NCI-H748 (cell line): ENCODE measurements at regions not wholly inside any gene's neighbourhood (a gene's known extent, or its start where the extent isn't known, plus 50 kb on each side); places are given as distances from the start of the nearest gene placed in this dataset.
A peak's percentile ranks its signal among the peaks of the same experiment; 100 is the strongest.

ENCODE experiments used
- DNase-seq: peaks from one replicate; lab custom pipeline; 2025; ENCODE audit not compliant: unreplicated experiment; lab: John Stamatoyannopoulos, UW

DNA sequence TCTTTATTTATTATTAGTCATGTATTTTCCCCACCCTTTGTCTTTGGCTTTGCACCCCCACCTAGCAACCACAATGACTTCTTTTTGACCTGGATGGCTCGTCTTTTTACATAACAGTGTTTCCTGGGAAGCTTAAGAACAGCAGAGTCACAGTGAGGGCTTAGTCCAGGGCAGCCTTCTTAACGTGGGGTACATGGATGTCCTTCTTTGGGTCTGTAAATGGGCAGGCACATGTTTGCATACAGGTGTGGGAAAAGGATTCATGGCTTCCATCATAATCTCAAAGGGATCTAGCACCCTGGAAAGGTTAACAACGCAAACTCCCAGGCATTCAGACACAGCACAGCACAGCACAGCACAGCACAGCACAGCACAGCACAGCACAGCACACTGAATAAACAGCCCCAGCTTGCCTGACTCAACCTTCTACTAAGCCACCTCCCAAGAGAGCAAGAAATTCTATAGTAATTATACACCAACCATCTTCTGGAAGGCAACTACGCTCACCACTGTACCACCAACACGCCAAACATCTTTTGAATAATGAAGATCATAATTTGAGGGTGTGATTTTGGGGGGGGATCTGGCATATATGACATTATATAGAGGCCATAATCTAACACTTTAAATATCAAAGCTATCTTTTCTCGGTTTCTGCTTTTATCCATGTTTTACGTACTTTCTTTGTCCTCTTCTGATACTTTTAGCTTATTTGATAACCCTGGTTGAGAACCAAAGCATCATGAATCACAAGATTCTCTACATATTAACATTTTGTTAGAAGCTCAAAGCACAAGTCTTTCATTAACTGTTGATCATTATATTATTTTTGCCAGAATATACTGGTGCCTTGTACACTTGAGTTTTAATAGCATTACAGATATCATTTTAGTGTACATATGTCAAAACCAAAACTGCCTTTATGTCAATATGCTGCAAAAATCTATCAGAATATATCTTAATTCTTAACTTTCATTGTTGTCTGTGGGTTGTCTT lies 177.2 kb upstream of the KLF14 start:
- DNase-seq = no peak

DNA sequence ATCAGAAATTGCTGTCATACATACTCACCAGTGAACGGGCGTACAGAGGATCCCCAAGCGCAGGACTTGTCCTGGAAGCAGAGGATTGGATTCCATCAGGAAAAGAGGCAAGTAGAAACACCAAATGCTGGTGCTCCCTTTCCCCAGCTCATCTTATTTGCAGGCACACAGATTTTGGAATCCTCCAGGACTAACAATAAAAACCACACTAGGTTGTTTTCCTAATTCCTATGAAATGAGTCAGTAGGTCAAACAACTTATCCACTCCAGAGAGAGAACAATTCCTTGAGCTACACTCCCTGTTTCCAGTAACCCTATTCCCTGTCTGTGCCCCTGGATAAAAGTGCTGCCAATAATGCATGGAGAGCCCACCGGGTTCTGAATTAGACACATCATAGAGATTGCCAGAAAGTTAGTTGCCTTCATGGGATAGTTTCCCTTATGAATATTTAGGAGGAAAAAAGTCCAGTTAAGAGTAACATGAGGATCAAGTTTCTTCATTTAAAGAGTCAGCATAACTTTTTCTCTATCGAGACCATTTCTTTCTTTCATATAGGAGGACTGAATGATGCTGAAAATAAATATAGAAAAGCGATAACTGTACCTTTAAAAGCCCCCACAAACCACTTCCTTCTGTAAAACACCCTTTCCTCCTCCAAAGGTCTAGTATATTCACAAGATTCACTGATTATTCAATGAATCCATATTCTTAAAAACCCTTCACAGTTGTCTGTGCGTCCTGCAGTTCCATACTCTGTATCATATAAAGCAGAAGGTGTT lies 178.3 kb upstream of the KLF14 start:
- no peak for DNase-seq

- DNase-seq = peak; percentile 41
These were observed 179.0 kb upstream of the KLF14 start for GRCh38 chr7:130912862-130913638.

DNA sequence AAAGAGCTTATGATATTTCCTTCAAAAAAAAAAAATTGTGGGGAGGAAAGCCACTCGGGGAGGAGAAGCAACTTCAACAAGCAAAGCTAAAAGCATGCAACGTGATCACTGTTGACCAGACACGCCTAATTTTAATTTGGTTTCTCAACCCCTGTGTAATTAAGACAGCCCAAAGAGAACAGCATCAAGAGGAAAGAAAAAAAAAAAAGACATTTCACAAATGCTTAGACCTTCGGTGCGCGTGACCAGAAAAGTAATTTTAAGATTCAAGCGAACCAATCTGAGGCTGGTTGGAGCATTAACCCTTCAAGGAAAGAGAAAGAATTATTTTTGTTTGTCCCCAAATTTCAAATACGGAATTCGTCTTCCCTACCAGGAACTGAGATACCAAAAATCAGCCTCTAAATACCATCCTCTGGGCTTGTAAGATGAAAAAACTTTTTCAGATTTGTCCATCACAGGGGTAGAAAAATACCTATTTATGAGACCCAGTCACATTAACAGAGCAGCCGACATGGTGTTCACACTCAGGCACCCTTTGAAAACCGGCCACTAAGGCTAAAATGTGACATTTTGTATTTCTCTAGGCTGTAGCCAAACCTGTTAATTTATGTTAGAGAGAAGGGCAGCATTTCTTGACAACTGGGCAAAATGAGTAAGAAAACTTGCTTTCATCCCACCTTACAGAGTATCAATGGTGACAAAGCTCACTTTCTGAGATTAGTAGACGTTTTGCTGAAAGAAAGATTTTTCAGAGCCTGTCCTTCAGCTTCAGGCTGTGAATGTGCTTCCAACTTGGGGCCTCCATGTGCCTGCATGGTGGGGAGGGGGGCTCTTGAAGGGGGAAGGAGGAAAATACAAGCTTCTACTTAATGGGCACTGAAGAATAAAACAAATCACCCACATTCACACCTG lies 179.9 kb upstream of the KLF14 start:
- no peak for DNase-seq

- DNase-seq = no peak
These were observed 180.7 kb upstream of the KLF14 start for GRCh38 chr7:130914554-130915294.

DNA sequence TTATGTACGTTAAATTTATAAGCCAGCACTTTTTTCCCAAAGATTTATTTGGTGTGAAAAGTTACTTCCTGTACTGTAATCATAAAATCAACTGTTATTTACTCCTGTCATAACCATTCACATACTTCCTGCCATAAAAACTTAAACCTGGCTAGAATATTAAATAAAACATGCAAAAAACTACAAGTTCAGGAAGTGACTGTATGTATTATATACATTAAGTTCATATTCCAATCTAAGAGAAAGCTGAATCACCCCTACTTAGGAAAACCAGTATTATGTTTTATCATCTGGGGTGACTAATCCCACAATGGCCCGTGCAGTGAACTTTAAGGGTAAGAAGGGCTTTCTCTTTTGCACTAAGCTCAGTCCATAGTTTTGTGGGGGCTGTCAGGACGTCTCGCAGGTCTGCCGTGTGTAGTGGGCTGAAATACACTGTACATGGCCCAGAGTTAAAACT lies 183.7 kb upstream of the KLF14 start:
- no peak for DNase-seq

DNA sequence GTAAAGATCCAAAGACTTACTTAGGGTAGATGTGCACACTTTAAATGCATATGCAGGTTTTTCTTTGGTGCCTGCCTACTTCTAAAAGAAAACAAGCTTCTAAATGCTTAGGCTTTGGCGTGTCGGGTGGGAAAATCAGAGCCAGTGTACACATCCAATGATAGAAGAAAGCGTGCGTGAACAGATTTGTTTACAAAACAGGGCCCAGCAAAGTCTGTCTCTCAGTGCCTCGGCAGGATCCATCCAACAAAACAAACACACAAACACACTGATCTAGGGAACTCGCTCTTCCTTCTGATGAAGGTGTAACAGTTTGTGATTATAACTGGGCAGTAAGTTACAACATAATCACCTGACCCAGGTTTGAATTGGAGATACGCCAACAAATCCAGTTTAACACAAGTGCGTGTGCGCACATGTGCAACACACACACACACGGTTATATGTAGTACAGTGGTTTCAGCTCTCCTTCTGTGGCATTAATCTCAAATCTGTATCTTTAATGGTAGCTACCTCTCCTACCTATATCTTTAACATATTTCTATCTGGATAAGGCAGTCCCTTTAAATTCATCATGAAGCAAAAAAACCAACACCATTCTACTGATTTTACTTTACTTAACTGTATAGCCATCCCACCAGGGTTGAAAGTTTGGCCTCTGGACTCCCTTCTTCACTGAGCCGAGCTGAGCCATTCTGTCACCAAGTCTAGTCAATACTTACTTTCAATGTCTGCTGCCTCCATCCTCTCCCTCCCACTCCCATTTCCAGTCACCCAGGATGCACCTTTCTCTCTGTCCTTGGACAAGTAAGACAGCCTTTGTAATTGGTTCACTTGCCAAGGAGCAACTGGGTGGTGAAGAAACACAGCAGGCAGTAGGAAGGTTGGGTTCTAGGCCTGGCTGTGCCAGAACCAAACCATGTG lies 184.4 kb upstream of the KLF14 start:
- no peak for DNase-seq

GRCh38 chr7:130919316-130920103 lies 185.5 kb upstream of the KLF14 start:
- DNase-seq = no peak

GRCh38 chr7:130920122-130920521 lies 186.1 kb upstream of the KLF14 start:
- no peak for DNase-seq

DNA sequence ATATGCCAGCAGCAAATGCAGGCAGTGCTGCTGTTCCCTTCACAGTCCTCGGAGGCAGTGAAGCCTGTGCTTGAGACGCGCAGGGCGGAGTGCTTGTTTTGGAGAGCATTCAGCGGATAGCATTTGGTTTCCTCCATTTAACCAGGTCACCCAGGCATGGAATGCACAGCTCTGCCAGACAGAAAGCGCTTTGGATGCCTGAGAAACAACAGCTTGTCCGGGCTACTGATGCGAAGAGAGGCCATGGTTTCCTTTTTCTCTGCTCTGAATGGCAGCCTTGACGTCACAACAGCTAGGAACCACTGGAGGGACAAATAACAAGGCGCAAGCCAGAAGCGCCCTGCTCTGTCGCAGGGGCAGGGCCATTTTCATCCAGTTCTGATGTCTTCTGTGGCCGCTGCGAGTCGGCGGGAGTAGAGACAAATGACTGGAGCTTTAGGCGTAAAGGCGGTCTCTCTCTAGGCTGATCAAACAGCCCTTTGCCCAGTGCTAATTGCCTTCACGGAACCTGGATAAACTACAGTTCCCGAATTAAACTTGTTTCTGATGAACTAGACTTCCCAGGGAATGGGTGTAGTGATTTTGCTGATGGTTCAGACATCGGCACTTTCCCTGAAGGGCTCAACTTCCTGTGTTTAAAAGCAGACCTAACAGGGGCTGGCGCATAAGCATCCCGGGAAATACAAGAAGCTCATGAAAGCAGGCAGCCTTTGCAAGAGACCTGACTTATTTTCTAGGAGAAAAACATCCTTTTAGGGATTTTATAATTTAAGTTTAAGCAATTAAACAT lies 187.6 kb upstream of the KLF14 start:
- DNase-seq = peak; percentile 79

GRCh38 chr7:130922206-130923112 lies 188.5 kb upstream of the KLF14 start:
- no peak for DNase-seq

DNA sequence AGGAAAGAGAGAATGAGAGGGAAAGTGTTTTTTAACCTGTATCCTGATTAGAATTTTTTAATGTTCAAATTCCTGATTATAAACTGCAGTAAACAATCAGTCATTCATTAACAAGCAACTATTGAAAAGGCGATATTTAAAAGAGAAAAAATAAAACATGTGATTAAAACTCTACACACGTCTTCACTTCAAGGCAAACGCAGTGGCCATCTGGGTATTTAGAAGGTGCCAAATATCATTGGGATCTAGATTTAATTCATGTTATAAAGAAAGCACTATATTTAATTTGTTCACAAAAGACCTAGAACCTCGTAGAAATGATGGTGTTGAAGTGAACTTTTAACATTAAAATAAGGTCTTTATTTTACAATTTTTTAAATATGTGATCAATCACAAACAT lies 189.4 kb upstream of the KLF14 start:
- no peak for DNase-seq

GRCh38 chr7:130923930-130924329 lies 189.9 kb upstream of the KLF14 start:
- DNase-seq = no peak

DNA sequence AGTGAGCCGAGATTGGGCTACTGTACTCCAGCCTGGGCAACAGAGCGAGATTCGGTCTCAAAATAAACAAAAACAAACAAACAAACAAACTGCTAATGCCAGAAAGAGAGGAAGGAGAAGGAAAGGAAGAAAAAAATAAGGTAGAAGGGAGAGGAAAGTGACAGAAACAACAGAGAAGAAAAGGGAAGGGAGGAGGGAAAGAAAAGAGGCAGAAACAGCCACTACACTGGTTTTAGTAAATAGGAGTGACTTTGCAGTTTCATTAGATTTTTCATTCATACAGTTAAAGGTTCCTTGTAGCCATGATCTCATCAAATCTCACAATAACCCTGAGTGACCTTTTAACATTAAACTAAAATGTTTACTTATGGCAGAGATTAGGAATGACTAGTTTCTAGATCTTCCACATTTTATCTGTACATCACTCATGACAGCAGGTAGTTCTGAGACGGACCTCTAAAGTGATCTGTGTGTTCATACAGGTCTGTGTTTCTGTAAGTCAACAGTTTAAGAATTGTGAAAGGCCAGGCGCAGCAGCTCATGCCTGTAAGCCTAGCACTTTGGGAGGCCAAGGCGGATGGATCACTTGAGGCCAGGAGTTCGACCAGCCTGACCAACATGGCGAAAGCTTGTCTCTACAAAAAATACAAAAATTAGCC lies 191.3 kb upstream of the KLF14 start:
- no peak for DNase-seq

DNA sequence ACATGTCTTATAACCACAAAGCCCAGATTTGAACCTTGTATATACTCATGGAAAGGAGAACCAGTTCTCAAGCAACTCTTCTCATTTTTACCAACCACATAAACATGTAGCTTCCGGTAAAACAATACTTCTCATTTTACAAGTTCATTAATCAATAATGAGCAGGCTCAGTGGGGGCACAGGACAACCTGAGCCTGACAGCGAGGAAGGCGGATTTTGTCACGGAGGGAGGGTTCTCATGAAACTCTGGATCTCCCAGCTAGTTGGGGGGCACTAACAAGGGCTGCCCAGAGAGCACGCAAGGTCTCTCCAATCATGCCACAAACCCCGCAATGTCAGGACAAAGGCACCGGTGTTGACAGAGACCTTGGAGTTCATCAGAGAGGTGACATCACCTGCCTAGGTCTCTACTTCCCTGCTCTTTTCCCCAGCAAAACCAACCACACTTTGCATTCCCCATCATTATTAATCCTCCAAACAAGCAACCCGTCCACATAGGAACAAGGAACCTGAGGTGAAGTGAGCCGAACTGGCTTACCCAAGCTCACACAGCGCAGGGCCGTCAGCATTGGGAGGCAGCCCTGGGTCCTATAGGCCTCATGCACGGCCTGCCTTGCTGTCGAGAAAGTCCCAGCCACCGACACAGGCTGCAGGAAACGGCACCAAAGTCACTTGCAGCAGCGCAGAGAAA lies 192.1 kb upstream of the KLF14 start:
- DNase-seq = no peak
